Activated B cell treated with CpG ODN at 0.5 μM for 24 hours (primary cell): ENCODE measurements at regions not wholly inside any gene's neighbourhood (a gene's known extent, or its start where the extent isn't known, plus 50 kb on each side); places are given as distances from the start of the nearest gene placed in this dataset.

Experiments
- ATAC-seq: fragments of 200-7000 bp; cut with Tn5 transposase; one replicate; pipeline ENCODE4 v1.10.0; 2021; ENCODE audit warnings: low read depth, mild to moderate bottlenecking, moderate library complexity
- CTCF ChIA-PET: fragments of 350-600 bp; sonication (Branson Sonifier 250); formaldehyde crosslinking; loops from one replicate; lab custom pipeline; 2021; ENCODE audit warnings: antibody characterized with exemption; lab: Charles Lee
- POLR2A ChIA-PET: fragments of 350-600 bp; sonication (Branson Sonifier 250); formaldehyde crosslinking; loops from one replicate; lab custom pipeline; 2021; ENCODE audit warnings: antibody characterized with exemption; lab: Charles Lee
- DNase-seq: peaks from one replicate; pipeline ENCODE4 v3.0.0; 2022
- H3K27ac Mint-ChIP-seq: one replicate; pipeline ENCODE4 v1.8.0; 2020; ENCODE audit warnings: mixed read lengths
- H3K27me3 Mint-ChIP-seq: one replicate; pipeline ENCODE4 v1.8.0; 2021; ENCODE audit warnings: mixed read lengths
- H3K36me3 Mint-ChIP-seq: one replicate; pipeline ENCODE4 v1.8.0; 2021; ENCODE audit warnings: low read depth, mixed read lengths
- H3K4me1 Mint-ChIP-seq: one replicate; pipeline ENCODE4 v1.8.0; 2021; ENCODE audit warnings: mixed read lengths
- H3K4me3 Mint-ChIP-seq: one replicate; pipeline ENCODE4 v1.8.0; 2020; ENCODE audit warnings: mild to moderate bottlenecking, mixed read lengths
- H3K9me3 Mint-ChIP-seq: one replicate; pipeline ENCODE4 v1.8.0; 2020; ENCODE audit warnings: mixed read lengths
- CTCF ChIP-seq: fragments of 200-600 bp; IDR thresholded peaks from one replicate; pipeline ENCODE4 v1.8.0; 2022; ENCODE audit warnings: antibody characterized with exemption, mild to moderate bottlenecking
- intact Hi-C: fragments of 100-400 bp; cut with micrococcal nuclease; formaldehyde crosslinking; loops from one replicate; pipeline ENCODE4 v1.15.1; 2024

DNA sequence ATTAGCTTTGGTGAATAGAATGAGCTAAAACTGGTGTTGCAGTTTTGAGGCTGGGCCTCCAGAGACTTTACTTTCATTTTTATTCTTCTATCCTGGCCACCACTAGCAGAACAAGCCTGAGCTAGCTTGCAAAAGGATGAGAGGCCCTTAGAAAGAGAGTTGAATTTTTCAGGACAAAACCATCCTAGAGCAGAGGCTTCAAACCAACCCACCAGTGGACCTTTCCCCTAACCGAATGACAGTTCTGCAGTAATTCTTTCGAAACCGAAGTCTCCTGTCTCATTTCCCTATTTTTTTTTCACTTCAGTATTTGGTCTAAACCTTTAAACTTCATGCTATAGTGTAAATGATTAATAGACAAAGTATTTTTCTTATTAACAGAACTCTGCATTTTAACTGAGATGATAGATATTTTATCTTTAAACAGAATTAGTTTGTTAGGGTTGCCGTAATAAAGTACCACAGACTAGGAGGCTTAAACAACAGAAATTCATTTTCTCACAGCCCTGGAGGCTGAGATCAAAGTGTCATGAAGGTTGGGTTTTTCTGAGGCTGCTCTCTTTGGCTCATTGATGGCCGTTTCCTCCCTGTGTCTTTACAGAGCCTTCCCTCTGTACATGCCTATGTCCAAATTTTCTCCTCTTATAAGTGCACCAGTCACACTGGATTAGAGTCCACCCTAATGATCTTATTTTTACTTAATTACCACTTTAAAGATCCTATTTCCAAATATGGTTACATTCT lies 80.6 kb upstream of the PAK5 start:
- intact Hi-C loops, result loop anchor here (5.0 kb wide), 1 partner anchor 173 kb away; no protein-coding TSS in a partner anchor
- TF ChIP-seq CTCF, result no peak
- Mint-ChIP-seq H3K4me1 (peaks cover 16% of the 10 kb centered on the region), H3K27me3 (peaks cover 6% of the 10 kb centered on the region), H3K27ac (no peak overlapping the region), H3K4me3 (no peak overlapping the region), H3K9me3 (no peaks in the 10 kb centered on the region), H3K36me3 (no peaks in the 10 kb centered on the region)
- POLR2A ChIA-PET, result no interaction called here
- ATAC-seq (no peak), DNase-seq (no peak)
- CTCF ChIA-PET, result no interaction called here

DNA sequence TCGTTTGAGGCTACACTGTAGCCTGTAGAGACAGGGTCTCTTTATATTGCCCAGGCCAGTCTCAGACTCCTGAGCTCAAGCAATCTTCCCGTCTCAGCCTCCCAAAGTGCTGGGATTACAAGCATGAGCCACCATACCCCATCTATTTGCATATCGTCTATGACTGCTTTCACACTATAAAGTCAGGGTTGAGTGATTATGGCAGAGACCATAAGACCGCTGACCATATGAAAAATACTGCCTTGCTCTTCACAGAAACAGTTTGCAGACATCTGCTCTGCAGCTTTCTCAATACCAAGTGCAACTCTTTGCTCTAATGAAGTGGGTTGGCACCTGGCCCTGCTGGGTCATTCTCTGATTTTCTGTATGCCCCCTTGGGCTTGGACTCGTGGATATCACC lies 79.5 kb upstream of the PAK5 start:
- DNase-seq (no peak), ATAC-seq (no peak)
- Mint-ChIP-seq H3K4me1 (peaks cover 16% of the 10 kb centered on the region), H3K9me3 (no peaks in the 10 kb centered on the region), H3K27ac (no peak overlapping the region), H3K27me3 (peaks cover 6% of the 10 kb centered on the region), H3K4me3 (no peak overlapping the region), H3K36me3 (no peaks in the 10 kb centered on the region)
- intact Hi-C loops, result loop anchor here (5.0 kb wide), 1 partner anchor 174 kb away; no protein-coding TSS in a partner anchor
- POLR2A ChIA-PET, result no interaction called here
- CTCF ChIA-PET, result no interaction called here
- TF ChIP-seq CTCF, result no peak

DNA sequence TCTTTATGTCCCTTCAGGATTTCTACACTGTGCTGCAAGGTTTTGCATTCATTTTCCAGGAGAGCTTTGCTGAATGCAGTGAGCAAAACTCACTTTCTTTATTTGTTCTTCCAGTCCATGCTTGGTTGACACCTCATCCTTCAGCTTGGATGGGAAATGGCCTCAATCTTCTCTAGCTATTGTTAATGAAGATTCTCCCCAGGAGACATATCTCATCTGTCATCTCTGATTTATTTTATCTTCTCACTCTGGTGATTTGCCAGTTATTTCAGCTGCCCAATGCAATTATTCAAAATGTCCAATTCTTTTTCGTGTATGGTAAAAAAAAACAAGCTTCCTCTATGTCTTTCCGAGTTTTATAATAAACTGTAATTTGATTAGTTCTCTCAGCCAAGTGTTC lies 77.9 kb upstream of the PAK5 start:
- H3K4me3 Mint-ChIP-seq, result no peak overlapping the region
- ATAC-seq (no peak), DNase-seq (no peak)
- H3K27me3 Mint-ChIP-seq, result peaks cover 15% of the 10 kb centered on the region
- no peak overlapping the region for H3K27ac Mint-ChIP-seq
- H3K36me3 Mint-ChIP-seq, result no peaks in the 10 kb centered on the region
- CTCF ChIA-PET, result no interaction called here
- H3K9me3 Mint-ChIP-seq, result no peaks in the 10 kb centered on the region
- POLR2A ChIA-PET, result no interaction called here
- no peak for TF ChIP-seq CTCF
- intact Hi-C loops, result loop anchor here (5.0 kb wide), 1 partner anchor 176 kb away; no protein-coding TSS in a partner anchor
- peaks cover 16% of the 10 kb centered on the region for H3K4me1 Mint-ChIP-seq

DNA sequence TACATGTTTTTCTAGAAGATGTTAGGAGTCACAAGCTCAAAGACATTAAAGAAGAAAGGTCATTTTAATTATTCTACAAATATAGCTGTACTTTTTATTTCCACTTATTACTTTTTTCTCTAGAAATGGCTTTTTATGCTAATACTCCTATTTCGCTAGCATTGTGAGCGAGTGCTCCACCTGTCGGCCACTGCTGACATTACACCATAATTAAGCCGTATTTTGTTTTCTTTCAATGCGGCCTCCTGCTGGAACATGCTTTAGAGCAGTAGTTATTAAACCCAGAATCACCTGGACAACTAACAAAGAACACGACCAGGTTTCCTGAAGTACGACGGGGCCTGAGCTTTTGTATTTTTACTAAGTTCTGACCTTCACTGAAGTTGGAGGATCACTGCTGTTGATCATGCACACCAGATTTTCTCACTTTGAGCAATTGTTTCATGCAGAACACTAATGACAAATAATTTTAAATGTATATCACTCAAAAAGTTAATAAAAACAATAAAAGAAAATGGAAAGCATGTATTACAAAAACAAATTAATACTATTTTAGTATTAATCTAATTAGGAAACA lies 74.1 kb upstream of the PAK5 start:
- no peak overlapping the region for H3K27ac Mint-ChIP-seq
- H3K36me3 Mint-ChIP-seq, result no peaks in the 10 kb centered on the region
- ChIA-PET CTCF (interaction anchor here (1.1 to 2.5 kb wide), 5 partner anchors 8 to 505 kb away, joined by 3 to 11 read pairs (median 7); no protein-coding TSS in a partner anchor), POLR2A (interaction anchor here (0.6 kb wide), 1 partner anchor 27 kb away, joined by 3 read pairs; no protein-coding TSS in a partner anchor)
- intact Hi-C loops, result loop anchor here (1.0 to 2.0 kb wide), 2 partner anchors 296 to 505 kb away; no protein-coding TSS in a partner anchor
- no peak overlapping the region for H3K4me3 Mint-ChIP-seq
- no peak for DNase-seq
- peaks cover 18% of the 10 kb centered on the region for H3K27me3 Mint-ChIP-seq
- no peak for TF ChIP-seq CTCF
- H3K4me1 Mint-ChIP-seq, result no peaks in the 10 kb centered on the region
- no peaks in the 10 kb centered on the region for H3K9me3 Mint-ChIP-seq
- ATAC-seq, result no peak

DNA sequence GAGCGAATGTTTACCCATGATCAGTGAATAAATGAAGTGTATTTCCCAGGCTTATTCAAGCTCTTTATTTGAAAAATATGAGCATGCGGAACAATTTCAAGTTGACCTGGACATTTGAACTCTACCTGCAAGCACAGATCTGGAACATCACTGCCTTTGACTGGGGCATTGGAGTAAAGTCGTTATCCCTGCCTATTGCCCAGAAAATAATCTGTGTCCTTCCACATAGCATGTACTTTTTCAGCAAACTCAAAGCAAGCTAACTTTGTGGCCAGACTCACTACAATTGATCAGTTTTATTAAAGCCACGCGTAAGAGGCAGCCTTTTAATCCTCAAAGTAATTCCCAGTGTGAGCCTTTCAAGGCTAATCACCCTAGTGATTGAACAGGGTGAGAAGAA lies 73.4 kb upstream of the PAK5 start:
- no peak for TF ChIP-seq CTCF
- DNase-seq, result no peak
- Mint-ChIP-seq H3K4me3 (no peak overlapping the region), H3K36me3 (no peaks in the 10 kb centered on the region), H3K27ac (no peak overlapping the region), H3K4me1 (no peaks in the 10 kb centered on the region), H3K9me3 (no peaks in the 10 kb centered on the region), H3K27me3 (peaks cover 18% of the 10 kb centered on the region)
- POLR2A ChIA-PET, result no interaction called here
- intact Hi-C loops, result loop anchor here (2.0 kb wide), 1 partner anchor 295 kb away; no protein-coding TSS in a partner anchor
- no peak for ATAC-seq
- CTCF ChIA-PET, result interaction anchor here (1.5 to 2.5 kb wide), 4 partner anchors 10 to 504 kb away, joined by 5 to 11 read pairs (median 8); no protein-coding TSS in a partner anchor
